Right atrium auricular region (tissue), 2 donors: ENCODE measurements at regions not wholly inside any gene's neighbourhood (a gene's known extent, or its start where the extent isn't known, plus 50 kb on each side); places are given as distances from the start of the nearest gene placed in this dataset.

Source experiments
- DNase-seq: peaks from one replicate; pipeline ENCODE4 v3.0.0-alpha.2; 2019; ENCODE audit warnings: low spot score
- H3K27ac ChIP-seq, 2 donors: fragments of 200-600 bp; sonication (generic); 1 replicate in 1 of 2; 2 replicates in 1 of 2; pipeline ENCODE4 v1.5.1; 2016 to 2019
- H3K27me3 ChIP-seq, 2 donors: fragments of 200-600 bp; sonication (generic); one replicate each; pipeline versions ENCODE4 v1.5.1 to v1.6.0; 2017 to 2019
- H3K36me3 ChIP-seq: fragments of 200-600 bp; sonication (generic); one replicate; pipeline ENCODE4 v1.5.1; 2016
- H3K4me1 ChIP-seq, 2 donors: fragments of 200-600 bp; sonication (generic); one replicate each; pipeline versions ENCODE4 v1.5.1 to v1.6.0; 2017 to 2019
- H3K4me3 ChIP-seq, 2 donors: fragments of 200-600 bp; sonication (generic); 1 replicate in 1 of 2; 2 replicates in 1 of 2; pipeline ENCODE4 v1.5.1; 2017 to 2019; ENCODE audit warnings: mild to moderate bottlenecking in 1 of 2, moderate library complexity in 1 of 2
- H3K9me3 ChIP-seq, 2 donors: fragments of 200-600 bp; sonication (generic); one replicate each; pipeline ENCODE4 v1.5.1; 2019
- CTCF ChIP-seq, 2 donors: fragments of 200-600 bp; sonication (generic); IDR thresholded peaks; one replicate each; pipeline ENCODE4 v1.5.1; 2019; ENCODE audit warnings: antibody characterized with exemption in 2 of 2

GRCh38 chr4:156223985-156224384, 270.3 kb upstream of the CTSO start:
- no peaks in the 10 kb centered on the region for H3K9me3 ChIP-seq
- H3K4me1 ChIP-seq: no peaks in the 10 kb centered on the region
- no peaks in the 10 kb centered on the region for H3K36me3 ChIP-seq
- DNase-seq: no peak
- TF ChIP-seq CTCF (IDR thresholded peaks at IDR 0.05): no peak
- no peaks in the 10 kb centered on the region for H3K27me3 ChIP-seq
- H3K4me3 ChIP-seq: no peak overlapping the region
- no peak overlapping the region for H3K27ac ChIP-seq

- no peak overlapping the region for H3K27ac ChIP-seq
- H3K9me3 ChIP-seq: peaks cover 0 to 5% of the 10 kb centered on the region in 2 donors
- no peak overlapping the region for H3K4me3 ChIP-seq
- H3K36me3 ChIP-seq: no peaks in the 10 kb centered on the region
- H3K4me1 ChIP-seq: no peaks in the 10 kb centered on the region
- H3K27me3 ChIP-seq: no peaks in the 10 kb centered on the region
- no peak for DNase-seq
- no peak for TF ChIP-seq CTCF (IDR thresholded peaks at IDR 0.05)
Observed at GRCh38 chr4:156217236-156217635, 263.6 kb upstream of the CTSO start.

- no peaks in the 10 kb centered on the region for H3K9me3 ChIP-seq
- no peak for DNase-seq
- no peak overlapping the region for H3K27ac ChIP-seq
- H3K4me3 ChIP-seq: no peak overlapping the region
- H3K36me3 ChIP-seq: no peaks in the 10 kb centered on the region
- H3K27me3 ChIP-seq: no peaks in the 10 kb centered on the region
- TF ChIP-seq CTCF (IDR thresholded peaks at IDR 0.05): no peak
- no peaks in the 10 kb centered on the region for H3K4me1 ChIP-seq
Observed at GRCh38 chr4:156201050-156201449, 247.4 kb upstream of the CTSO start.

GRCh38 chr4:156198511-156198910, 244.8 kb upstream of the CTSO start:
- Histone ChIP-seq H3K9me3 (no peaks in the 10 kb centered on the region), H3K27ac (no peak overlapping the region), H3K4me3 (no peak overlapping the region), H3K27me3 (no peaks in the 10 kb centered on the region), H3K36me3 (no peaks in the 10 kb centered on the region), H3K4me1 (no peaks in the 10 kb centered on the region)
- DNase-seq: no peak
- TF ChIP-seq CTCF (IDR thresholded peaks at IDR 0.05): no peak

- H3K9me3 ChIP-seq: no peaks in the 10 kb centered on the region
- no peak overlapping the region for H3K4me3 ChIP-seq
- H3K27ac ChIP-seq: no peak overlapping the region
- H3K4me1 ChIP-seq: no peaks in the 10 kb centered on the region
- no peaks in the 10 kb centered on the region for H3K36me3 ChIP-seq
- no peaks in the 10 kb centered on the region for H3K27me3 ChIP-seq
- DNase-seq: no peak
- no peak for TF ChIP-seq CTCF (IDR thresholded peaks at IDR 0.05)
Observed at GRCh38 chr4:156197216-156197615, 243.6 kb upstream of the CTSO start.

- Histone ChIP-seq H3K4me3 (no peak overlapping the region), H3K36me3 (no peaks in the 10 kb centered on the region), H3K27me3 (no peaks in the 10 kb centered on the region), H3K9me3 (no peaks in the 10 kb centered on the region), H3K27ac (no peak overlapping the region), H3K4me1 (no peaks in the 10 kb centered on the region)
- TF ChIP-seq CTCF (IDR thresholded peaks at IDR 0.05): no peak
- no peak for DNase-seq
Observed at GRCh38 chr4:156196722-156197121, 243.1 kb upstream of the CTSO start.
